Inferior parietal cortex (tissue), 1 donor: ENCODE measurements at regions not wholly inside any gene's neighbourhood (a gene's known extent, or its start where the extent isn't known, plus 50 kb on each side); places are given as distances from the start of the nearest gene placed in this dataset.

Experiments
- DNase-seq: peaks from one replicate; pipeline ENCODE4 v3.0.0-alpha.2; 2016; ENCODE audit errors: extremely low spot score

GRCh38 chr13:75945841-75946482, 309.8 kb downstream of the LMO7 start:
- DNase-seq, result no peak

DNA sequence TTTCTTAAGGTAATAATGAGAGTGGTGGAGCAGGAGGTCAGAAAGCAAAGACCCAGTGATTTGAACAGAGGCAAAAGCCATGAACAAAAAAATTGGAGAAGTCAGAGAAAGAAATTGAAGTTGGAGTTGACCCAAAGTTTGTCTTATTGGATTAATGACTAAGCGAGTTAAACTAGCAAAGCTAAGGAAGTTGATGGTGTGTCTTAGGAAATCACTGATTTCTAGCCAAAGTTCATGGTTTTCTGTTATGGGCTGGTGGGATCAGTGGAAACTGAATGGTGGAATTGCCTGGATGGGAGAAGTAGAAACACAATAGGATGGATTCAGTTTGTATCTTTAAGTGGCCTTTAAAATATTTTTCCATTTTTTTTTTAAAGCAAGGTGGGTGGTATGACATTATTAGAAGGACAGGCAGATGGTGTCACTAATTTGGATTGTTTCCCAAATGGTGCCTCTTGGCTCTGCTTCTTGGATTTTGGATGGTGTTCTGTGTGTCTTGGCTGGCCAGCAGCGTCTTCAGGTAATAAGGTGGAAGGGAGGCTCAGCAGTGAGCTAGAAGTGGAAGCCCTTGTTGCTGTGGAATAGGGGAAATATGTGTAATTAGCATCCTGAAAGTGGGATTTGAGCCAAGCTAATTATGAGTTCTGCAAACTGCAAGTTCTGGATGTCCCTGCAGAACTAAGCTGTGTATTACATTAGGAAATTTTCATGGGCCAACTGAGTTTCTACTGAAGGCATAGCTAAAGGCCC, 302.9 kb downstream of the LMO7 start:
- DNase-seq, result no peak

DNA sequence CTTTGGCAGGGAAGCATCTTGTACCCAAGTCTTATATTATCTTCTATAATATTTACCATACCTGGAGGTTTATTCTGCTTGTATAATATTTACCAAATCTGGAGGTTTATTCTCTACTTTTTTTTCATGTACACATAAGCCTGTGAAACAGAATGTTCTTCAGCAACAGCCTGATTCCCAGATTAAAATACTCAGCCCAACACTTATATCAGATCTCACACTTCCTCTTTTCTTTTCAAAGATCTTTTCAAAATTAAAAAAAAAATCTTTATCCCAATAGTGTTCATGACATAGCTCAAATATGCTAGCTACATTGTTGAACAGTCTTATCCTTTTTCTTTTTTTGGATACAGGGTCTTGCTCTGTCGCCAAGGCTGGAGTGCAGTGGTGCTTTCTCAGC, 300.7 kb downstream of the LMO7 start:
- DNase-seq, result peak; percentile 17

- DNase-seq, result no peak
Observed at GRCh38 chr13:75935805-75936204, 299.7 kb downstream of the LMO7 start.

- DNase-seq, result no peak
Observed at GRCh38 chr13:75934889-75935288, 298.8 kb downstream of the LMO7 start.

DNA sequence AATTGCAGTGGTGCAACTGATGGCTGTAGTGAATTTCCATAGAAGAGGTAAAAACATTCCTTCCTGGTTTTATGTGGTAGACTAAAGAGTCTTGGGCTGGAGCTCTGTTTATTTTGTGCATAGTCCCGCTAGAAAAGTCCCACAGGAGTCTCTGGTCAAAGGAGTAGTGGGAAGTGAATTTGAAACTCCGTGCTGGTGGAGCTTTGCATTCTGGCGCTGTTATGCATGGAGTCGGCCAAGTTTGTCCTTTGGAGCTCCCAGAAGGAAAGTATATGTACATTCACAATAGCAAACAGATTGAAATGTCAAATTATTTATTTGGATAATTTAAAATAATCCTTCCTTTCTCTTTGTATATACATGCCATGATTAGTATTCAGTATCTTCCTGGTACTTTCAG, 296.5 kb downstream of the LMO7 start:
- no peak for DNase-seq

DNA sequence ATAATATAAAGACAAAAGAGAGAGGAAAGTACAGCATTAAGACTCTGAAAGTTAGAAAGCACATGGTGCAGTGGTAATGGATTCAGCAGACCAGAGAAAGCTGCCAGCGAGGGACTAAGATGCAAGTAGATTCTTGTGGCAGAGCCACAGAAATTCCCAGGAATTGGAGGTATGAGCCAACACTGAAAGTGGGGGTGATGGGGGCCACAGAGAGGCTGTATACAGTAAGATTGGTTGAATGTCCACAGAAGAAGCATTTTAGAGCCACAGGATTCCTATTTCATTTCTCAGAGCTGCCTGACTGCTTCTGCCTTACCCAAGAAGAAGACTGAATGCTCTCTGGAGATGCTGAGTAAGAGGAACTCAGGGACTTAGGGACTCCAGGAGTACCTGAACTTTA, 295.0 kb downstream of the LMO7 start:
- DNase-seq, result no peak

GRCh38 chr13:75929076-75929475, 292.9 kb downstream of the LMO7 start:
- DNase-seq, result no peak

- no peak for DNase-seq
Observed at GRCh38 chr13:75927183-75927669, 291.1 kb downstream of the LMO7 start.

DNA sequence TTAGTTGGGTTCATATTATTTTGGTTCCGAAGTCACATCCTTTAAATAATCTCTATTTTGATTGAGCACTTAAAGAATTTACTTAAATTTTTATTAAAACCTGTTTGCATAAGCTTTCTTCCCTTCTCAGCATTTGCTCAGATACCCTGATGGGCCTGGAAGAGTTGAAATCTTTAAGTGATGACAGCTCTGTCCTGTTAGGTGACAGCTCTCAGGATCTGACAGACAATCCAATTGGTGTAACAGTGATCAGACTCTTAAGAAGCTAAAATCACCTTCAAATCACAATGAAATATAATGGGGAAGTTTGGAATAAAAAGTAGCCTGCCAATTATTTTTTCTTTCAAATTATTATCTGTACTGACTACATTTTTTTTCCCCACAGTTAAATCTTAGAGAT, 284.4 kb downstream of the LMO7 start:
- DNase-seq, result no peak

DNA sequence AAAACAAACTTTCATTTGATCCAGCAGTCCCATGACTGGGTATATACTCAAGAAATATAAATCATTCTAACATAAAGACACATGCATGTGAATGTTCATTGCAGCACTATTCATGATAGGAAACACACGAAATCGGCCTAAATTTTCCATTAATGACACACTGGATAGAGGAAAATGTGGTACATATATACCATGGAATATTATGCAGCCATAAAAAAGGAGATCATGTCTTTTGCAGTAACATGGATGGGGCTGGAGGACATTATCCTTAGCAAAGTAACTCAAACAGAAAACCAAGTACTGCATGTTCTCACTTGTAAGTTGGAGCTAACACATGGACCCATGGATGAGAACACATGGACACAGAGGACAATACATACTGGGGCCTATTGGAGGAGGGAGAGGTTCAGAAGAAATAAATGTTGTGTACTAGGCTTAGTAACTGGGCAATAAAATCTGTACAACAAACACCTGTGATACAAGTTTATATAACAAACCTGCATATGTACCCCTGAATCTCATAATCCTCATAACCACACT, 283.6 kb downstream of the LMO7 start:
- DNase-seq, result no peak

DNA sequence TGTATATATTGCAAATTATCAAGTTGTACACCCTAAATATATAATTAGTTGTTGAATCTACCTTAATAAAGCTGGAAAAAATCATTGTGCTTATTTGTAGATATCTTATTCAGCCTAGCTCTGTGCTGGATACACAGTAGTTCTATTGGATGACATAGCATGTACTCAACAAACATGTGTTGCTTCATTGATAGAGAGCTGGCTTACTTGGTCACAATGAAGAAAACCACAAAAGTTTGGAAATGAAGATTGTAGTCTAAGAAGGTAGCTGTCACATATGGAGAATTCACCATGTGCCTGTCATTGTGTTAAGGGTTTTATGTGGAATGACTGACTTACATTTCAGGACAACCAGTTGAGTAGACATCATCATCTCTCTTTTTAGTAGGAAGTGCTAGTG, 278.9 kb downstream of the LMO7 start:
- DNase-seq, result no peak

DNA sequence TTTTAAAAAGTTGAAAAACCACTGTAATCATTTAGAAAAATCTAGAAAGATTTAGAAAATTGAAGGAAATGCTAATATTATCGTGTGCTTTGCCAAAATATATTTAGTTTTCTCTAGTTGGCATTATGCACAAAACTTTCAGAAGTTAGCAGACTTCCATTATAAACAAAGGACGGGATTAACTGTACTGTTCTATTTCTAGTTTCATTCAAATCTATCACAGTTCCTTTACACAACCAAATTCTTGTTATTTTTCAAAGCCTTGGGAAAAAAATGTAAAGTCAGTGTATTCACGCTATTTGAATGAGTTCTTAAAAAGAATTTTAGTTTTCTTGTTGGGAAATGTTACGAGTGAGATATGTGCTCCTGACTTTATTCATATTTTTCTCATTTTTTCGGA, 277.8 kb downstream of the LMO7 start:
- DNase-seq, result no peak

DNA sequence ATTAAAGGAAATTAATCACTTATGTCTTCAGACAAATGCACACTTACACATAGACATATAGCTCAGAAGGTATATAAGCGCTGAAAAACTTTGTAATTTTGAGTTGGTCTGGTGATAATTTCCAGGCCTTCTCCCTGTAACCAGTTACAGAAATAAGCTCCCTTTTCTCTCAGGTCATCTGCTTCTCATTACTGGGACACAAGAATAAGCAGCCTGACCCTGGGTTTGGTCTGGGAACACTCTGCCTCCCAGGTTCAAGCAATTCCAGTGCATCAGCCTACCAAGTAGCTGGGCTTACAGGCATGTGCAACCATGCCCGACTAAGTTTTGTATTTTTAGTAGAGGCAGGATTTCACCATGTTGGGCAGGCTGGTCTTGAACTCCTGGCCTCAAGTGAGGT, 274.5 kb downstream of the LMO7 start:
- no peak for DNase-seq
